ENCODE measurements at regions not wholly inside any gene's neighbourhood (a gene's known extent, or its start where the extent isn't known, plus 50 kb on each side); places are given as distances from the start of the nearest gene placed in this dataset.

GRCh38 chr14:98984719-98985041 lies 287.3 kb downstream of the BCL11B start:
- in situ Hi-C loops (cut with HindIII; ENCODE audit: low sequenced_read_pairs): no loop called here
- no peak for DNase-seq (ENCODE audit: low read depth)

GRCh38 chr14:98993818-98994217 lies 278.2 kb downstream of the BCL11B start:
- in situ Hi-C loops (cut with HindIII; ENCODE audit: low sequenced_read_pairs): no loop called here
- DNase-seq (ENCODE audit: low read depth): no peak
- H3K4me3 ChIP-seq (ENCODE audit: low read depth, low read length): no peak overlapping the region
- no peak for TF ChIP-seq CTCF (IDR thresholded peaks at IDR 0.05; ENCODE audit: low read depth, low read length, missing control alignments)

More at GRCh38 chr14:98984719-98985041, 287.3 kb downstream of the BCL11B start:
- no peak overlapping the region for H3K4me3 ChIP-seq (ENCODE audit: low read depth, low read length)
- no peak for TF ChIP-seq CTCF (IDR thresholded peaks at IDR 0.05; ENCODE audit: low read depth, low read length, missing control alignments)

- no peak for DNase-seq (ENCODE audit: low read depth)
- no peak for TF ChIP-seq CTCF (IDR thresholded peaks at IDR 0.05; ENCODE audit: low read depth, low read length, missing control alignments)
- in situ Hi-C loops (cut with HindIII; ENCODE audit: low sequenced_read_pairs): no loop called here
- H3K4me3 ChIP-seq (ENCODE audit: low read depth, low read length): no peak overlapping the region
Observed at GRCh38 chr14:98994561-98994960, 277.4 kb downstream of the BCL11B start.

GRCh38 chr14:98997526-98998205 lies 274.3 kb downstream of the BCL11B start:
- no peak for DNase-seq (ENCODE audit: low read depth)
- TF ChIP-seq CTCF (IDR thresholded peaks at IDR 0.05; ENCODE audit: low read depth, low read length, missing control alignments): no peak
- no peak overlapping the region for H3K4me3 ChIP-seq (ENCODE audit: low read depth, low read length)
- in situ Hi-C loops (cut with HindIII; ENCODE audit: low sequenced_read_pairs): no loop called here

GRCh38 chr14:98999345-98999744 lies 272.7 kb downstream of the BCL11B start:
- no peak overlapping the region for H3K4me3 ChIP-seq (ENCODE audit: low read depth, low read length)
- in situ Hi-C loops (cut with HindIII; ENCODE audit: low sequenced_read_pairs): no loop called here
- DNase-seq (ENCODE audit: low read depth): no peak
- no peak for TF ChIP-seq CTCF (IDR thresholded peaks at IDR 0.05; ENCODE audit: low read depth, low read length, missing control alignments)

GRCh38 chr14:98999901-99000300 lies 272.1 kb downstream of the BCL11B start:
- in situ Hi-C loops (cut with HindIII; ENCODE audit: low sequenced_read_pairs): no loop called here
- no peak overlapping the region for H3K4me3 ChIP-seq (ENCODE audit: low read depth, low read length)
- no peak for DNase-seq (ENCODE audit: low read depth)
- TF ChIP-seq CTCF (IDR thresholded peaks at IDR 0.05; ENCODE audit: low read depth, low read length, missing control alignments): no peak
